PC-9 (cell line): ENCODE measurements at regions not wholly inside any gene's neighbourhood (a gene's known extent, or its start where the extent isn't known, plus 50 kb on each side); places are given as distances from the start of the nearest gene placed in this dataset.

ENCODE experiments used
- CTCF ChIP-seq: fragments of 200-600 bp; sonication (generic); conservative IDR thresholded peaks from 2 replicates; pipeline ENCODE4 v1.6.1; 2017; ENCODE audit warnings: mixed run types, antibody characterized with exemption, mild to moderate bottlenecking, moderate library complexity
- EZH2 ChIP-seq: fragments of 200-600 bp; sonication (generic); IDR thresholded peaks from 2 replicates; pipeline ENCODE4 v1.8.0; 2017; ENCODE audit warnings: antibody characterized with exemption, low read depth

DNA sequence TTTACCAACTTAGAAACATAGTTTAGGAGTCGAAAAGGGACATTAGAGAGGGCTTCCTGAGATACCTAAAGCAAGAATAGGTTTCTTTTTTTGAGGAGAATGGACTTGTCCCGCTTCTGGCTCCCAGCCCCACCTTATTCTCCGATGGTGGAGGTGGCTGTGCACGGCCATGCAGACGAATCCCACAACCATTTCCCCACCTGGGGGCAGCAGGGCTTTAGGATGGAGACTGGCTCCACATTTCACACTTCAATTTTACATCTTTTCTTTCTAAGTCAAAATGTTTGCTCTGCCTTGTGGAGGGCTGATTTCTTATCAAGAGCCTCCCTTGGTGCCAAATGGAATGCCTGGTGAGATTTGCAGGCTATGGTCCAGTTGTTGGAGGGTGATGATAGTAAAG is 118.5 kb downstream of the GLRX3 start:
- no peak for TF ChIP-seq CTCF
- TF ChIP-seq EZH2, result no peak
